GM12878 (cell line): ENCODE measurements at regions not wholly inside any gene's neighbourhood (a gene's known extent, or its start where the extent isn't known, plus 50 kb on each side); places are given as distances from the start of the nearest gene placed in this dataset.

Experiments
- ATF7 ChIP-seq: fragments of 450-650 bp; IDR thresholded peaks from 2 replicates; pipeline ENCODE4 v1.6.1; 2016; ENCODE audit warnings: low read depth, mild to moderate bottlenecking
- BCL3 ChIP-seq: IDR thresholded peaks from 2 replicates; pipeline ENCODE4 v1.6.1; 2011; ENCODE audit warnings: borderline replicate concordance, low read depth, mild to moderate bottlenecking, moderate library complexity, low read length; ENCODE audit not compliant: insufficient read depth, poor library complexity, severe bottlenecking
- CBX5 ChIP-seq: sonication (generic); IDR thresholded peaks from 2 replicates; pipeline ENCODE4 v1.6.1; 2016; ENCODE audit warnings: low read depth, moderate library complexity, mild to moderate bottlenecking, inconsistent platforms
- CTCF ChIP-seq, 3 experiments: IDR thresholded peaks in 2 of 3; conservative IDR thresholded peaks in 1 of 3; 2 replicates each; pipeline ENCODE4 v1.5.1; 2011; ENCODE audit warnings: low read depth in 3 of 3, low read length in 3 of 3, mild to moderate bottlenecking in 3 of 3, control low read depth in 2 of 3, moderate library complexity in 2 of 3, inconsistent platforms in 1 of 3, mixed read lengths in 1 of 3; ENCODE audit not compliant: control insufficient read depth in 2 of 3, insufficient read depth in 1 of 3; ENCODE audit errors: extremely low read depth in 1 of 3
- E2F8 ChIP-seq: fragments of 450-650 bp; IDR thresholded peaks from 2 replicates; pipeline ENCODE4 v1.6.1; 2018; ENCODE audit warnings: mild to moderate bottlenecking, low read depth, moderate library complexity; ENCODE audit not compliant: partially characterized antibody
- ELK1 ChIP-seq: IDR thresholded peaks from 2 replicates; pipeline ENCODE4 v1.6.1; 2012; ENCODE audit warnings: low read depth, low read length, improper control_type of control experiment
- HCFC1 ChIP-seq: fragments of 150-350 bp; IDR thresholded peaks from 2 replicates; pipeline ENCODE4 v1.6.1; 2014; ENCODE audit warnings: low read length
- MAX ChIP-seq: IDR thresholded peaks from 2 replicates; pipeline ENCODE4 v1.6.1; 2012; ENCODE audit warnings: low read depth, low read length, improper control_type of control experiment
- POLR2AphosphoS5 ChIP-seq: IDR thresholded peaks from 2 replicates; pipeline ENCODE4 v1.6.1; 2011; ENCODE audit warnings: mild to moderate bottlenecking, low read length, inconsistent platforms
- RCOR1 ChIP-seq: conservative IDR thresholded peaks from 2 replicates; pipeline ENCODE4 v1.6.1; 2012; ENCODE audit warnings: low read depth, low read length, improper control_type of control experiment
- REST ChIP-seq: IDR thresholded peaks from 2 replicates; pipeline ENCODE4 v1.6.1; 2012; ENCODE audit warnings: mild to moderate bottlenecking, low read depth, low read length
- SRF ChIP-seq, 2 experiments: IDR thresholded peaks; 2 replicates each; pipeline ENCODE4 v1.6.1; 2011; ENCODE audit warnings: low read depth in 2 of 2, low read length in 2 of 2, mild to moderate bottlenecking in 1 of 2, moderate library complexity in 1 of 2
- USF1 ChIP-seq: IDR thresholded peaks from 2 replicates; pipeline ENCODE4 v1.6.1; 2011; ENCODE audit warnings: borderline replicate concordance, low read depth, mild to moderate bottlenecking, moderate library complexity, mixed read lengths, low read length; ENCODE audit not compliant: insufficient read depth; ENCODE audit errors: extremely low read length

- TF ChIP-seq CTCF (IDR thresholded peaks at IDR 0.05 in 2 of 3, conservative IDR thresholded peaks at IDR 0.05 in 1 of 3; ENCODE audit: control insufficient read depth in 2 of 3, extremely low read depth in 1 of 3, insufficient read depth in 1 of 3, low read depth in 3 of 3, low read length in 3 of 3) (no peak), MAX (no peak), ELK1 (no peak), USF1 (no peak), SRF (IDR thresholded peaks at IDR 0.05; ENCODE audit: low read depth in 2 of 2, low read length in 2 of 2) (no peak), E2F8 (no peak), BCL3 (no peak), CBX5 (no peak), RCOR1 (no peak), POLR2AphosphoS5 (no peak), REST (no peak), ATF7 (peak; percentile 55; the same call in 1 of the 2 replicates), HCFC1 (no peak)
Measured at GRCh38 chr4:134585972-134586371, 384.4 kb upstream of the PABPC4L start.
